ENCODE measurements at regions not wholly inside any gene's neighbourhood (a gene's known extent, or its start where the extent isn't known, plus 50 kb on each side); places are given as distances from the start of the nearest gene placed in this dataset.

GRCh38 chr5:72618708-72619107, 111.5 kb upstream of the ZNF366 start:
- no peaks in the 10 kb centered on the region for H3K4me1 ChIP-seq (ENCODE audit: insufficient read depth, low read length, poor library complexity, severe bottlenecking)
- no peaks in the 10 kb centered on the region for H3K27me3 ChIP-seq (replicated peaks; ENCODE audit: insufficient read depth, low read depth, low read length, poor library complexity)
- H3K4me3 ChIP-seq (ENCODE audit: low read depth, low read length, poor library complexity, severe bottlenecking), result no peak overlapping the region
- H3K36me3 ChIP-seq (ENCODE audit: insufficient read depth, low read length, poor library complexity, severe bottlenecking), result no peaks in the 10 kb centered on the region
- intact Hi-C loops (cut with micrococcal nuclease; ENCODE audit: unreplicated experiment), result loop anchor here (5.0 kb wide), 1 partner anchor 224 kb away; no protein-coding TSS in a partner anchor
- no peak overlapping the region for H3K27ac ChIP-seq (ENCODE audit: low read depth, low read length, poor library complexity, severe bottlenecking)
- no peaks in the 10 kb centered on the region for H3K9me3 ChIP-seq (ENCODE audit: low read depth, low read length, poor library complexity, severe bottlenecking)
- no TSS peak for BruUV-seq (replicated peaks)
- DNase-seq (ENCODE audit: low spot score), result no peak
- POLR2A ChIA-PET (ENCODE audit: low non-redundant PET), result no interaction called here
- TF ChIP-seq EZH2 (IDR thresholded peaks at IDR 0.05; ENCODE audit: borderline replicate concordance, low read depth, low read length, poor library complexity, severe bottlenecking), result no peak
- TF ChIP-seq, protein P1, sequence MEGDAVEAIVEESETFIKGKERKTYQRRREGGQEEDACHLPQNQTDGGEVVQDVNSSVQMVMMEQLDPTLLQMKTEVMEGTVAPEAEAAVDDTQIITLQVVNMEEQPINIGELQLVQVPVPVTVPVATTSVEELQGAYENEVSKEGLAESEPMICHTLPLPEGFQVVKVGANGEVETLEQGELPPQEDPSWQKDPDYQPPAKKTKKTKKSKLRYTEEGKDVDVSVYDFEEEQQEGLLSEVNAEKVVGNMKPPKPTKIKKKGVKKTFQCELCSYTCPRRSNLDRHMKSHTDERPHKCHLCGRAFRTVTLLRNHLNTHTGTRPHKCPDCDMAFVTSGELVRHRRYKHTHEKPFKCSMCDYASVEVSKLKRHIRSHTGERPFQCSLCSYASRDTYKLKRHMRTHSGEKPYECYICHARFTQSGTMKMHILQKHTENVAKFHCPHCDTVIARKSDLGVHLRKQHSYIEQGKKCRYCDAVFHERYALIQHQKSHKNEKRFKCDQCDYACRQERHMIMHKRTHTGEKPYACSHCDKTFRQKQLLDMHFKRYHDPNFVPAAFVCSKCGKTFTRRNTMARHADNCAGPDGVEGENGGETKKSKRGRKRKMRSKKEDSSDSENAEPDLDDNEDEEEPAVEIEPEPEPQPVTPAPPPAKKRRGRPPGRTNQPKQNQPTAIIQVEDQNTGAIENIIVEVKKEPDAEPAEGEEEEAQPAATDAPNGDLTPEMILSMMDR (conservative IDR thresholded peaks at IDR 0.05; ENCODE audit: low read depth, low read length), result no peak
- CTCF ChIA-PET, result no interaction called here

GRCh38 chr5:72615061-72615460, 107.9 kb upstream of the ZNF366 start:
- no peaks in the 10 kb centered on the region for H3K36me3 ChIP-seq (ENCODE audit: insufficient read depth, low read length, poor library complexity, severe bottlenecking)
- H3K27ac ChIP-seq (ENCODE audit: low read depth, low read length, poor library complexity, severe bottlenecking), result no peak overlapping the region
- no peak for TF ChIP-seq EZH2 (IDR thresholded peaks at IDR 0.05; ENCODE audit: borderline replicate concordance, low read depth, low read length, poor library complexity, severe bottlenecking)
- TF ChIP-seq, protein P1 (conservative IDR thresholded peaks at IDR 0.05; ENCODE audit: low read depth, low read length), result no peak
- DNase-seq (ENCODE audit: low spot score), result no peak
- H3K4me3 ChIP-seq (ENCODE audit: low read depth, low read length, poor library complexity, severe bottlenecking), result no peak overlapping the region
- intact Hi-C loops (cut with micrococcal nuclease; ENCODE audit: unreplicated experiment), result loop anchor here (5.0 kb wide), 1 partner anchor 227 kb away; no protein-coding TSS in a partner anchor
- no TSS peak for BruUV-seq (replicated peaks)
- POLR2A ChIA-PET (ENCODE audit: low non-redundant PET), result no interaction called here
- no peaks in the 10 kb centered on the region for H3K9me3 ChIP-seq (ENCODE audit: low read depth, low read length, poor library complexity, severe bottlenecking)
- CTCF ChIA-PET, result no interaction called here
- H3K4me1 ChIP-seq (ENCODE audit: insufficient read depth, low read length, poor library complexity, severe bottlenecking), result no peaks in the 10 kb centered on the region
- no peaks in the 10 kb centered on the region for H3K27me3 ChIP-seq (replicated peaks; ENCODE audit: insufficient read depth, low read depth, low read length, poor library complexity)

DNA sequence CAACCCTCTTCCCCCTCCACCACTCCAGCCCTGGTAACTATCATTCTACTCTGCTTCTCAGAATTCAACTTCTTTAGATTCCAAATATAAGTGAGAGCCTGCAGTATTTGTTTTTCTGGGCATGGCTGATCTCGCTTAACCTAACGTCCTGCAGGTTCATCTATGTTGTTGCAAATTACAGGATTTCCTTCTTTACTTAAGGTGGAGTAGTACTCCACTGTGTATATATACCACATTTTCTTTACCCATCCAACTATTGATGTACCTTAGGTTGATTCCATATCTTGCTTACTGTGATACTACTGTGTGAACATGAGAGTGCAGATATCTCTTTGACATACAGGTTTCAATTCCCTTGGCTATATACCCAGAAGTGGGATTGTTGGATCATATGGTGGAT, 106.3 kb upstream of the ZNF366 start:
- TF ChIP-seq, protein P1 (conservative IDR thresholded peaks at IDR 0.05; ENCODE audit: low read depth, low read length), result no peak
- TF ChIP-seq EZH2 (IDR thresholded peaks at IDR 0.05; ENCODE audit: borderline replicate concordance, low read depth, low read length, poor library complexity, severe bottlenecking), result no peak
- CTCF ChIA-PET, result no interaction called here
- Histone ChIP-seq H3K27ac (ENCODE audit: low read depth, low read length, poor library complexity, severe bottlenecking) (no peak overlapping the region), H3K27me3 (replicated peaks; ENCODE audit: insufficient read depth, low read depth, low read length, poor library complexity) (no peaks in the 10 kb centered on the region), H3K4me3 (ENCODE audit: low read depth, low read length, poor library complexity, severe bottlenecking) (no peak overlapping the region), H3K4me1 (ENCODE audit: insufficient read depth, low read length, poor library complexity, severe bottlenecking) (no peaks in the 10 kb centered on the region), H3K36me3 (ENCODE audit: insufficient read depth, low read length, poor library complexity, severe bottlenecking) (no peaks in the 10 kb centered on the region), H3K9me3 (ENCODE audit: low read depth, low read length, poor library complexity, severe bottlenecking) (no peaks in the 10 kb centered on the region)
- DNase-seq (ENCODE audit: low spot score), result no peak
- intact Hi-C loops (cut with micrococcal nuclease; ENCODE audit: unreplicated experiment), result no loop called here
- POLR2A ChIA-PET (ENCODE audit: low non-redundant PET), result no interaction called here
- BruUV-seq (replicated peaks), result no TSS peak
